ENCODE measurements at regions not wholly inside any gene's neighbourhood (a gene's known extent, or its start where the extent isn't known, plus 50 kb on each side); places are given as distances from the start of the nearest gene placed in this dataset.
"Not testable (repeated sequence)": the region's sequence is repeated elsewhere in the genome, so short reads cannot be mapped to it uniquely, and the experiment has no call there.

DNA sequence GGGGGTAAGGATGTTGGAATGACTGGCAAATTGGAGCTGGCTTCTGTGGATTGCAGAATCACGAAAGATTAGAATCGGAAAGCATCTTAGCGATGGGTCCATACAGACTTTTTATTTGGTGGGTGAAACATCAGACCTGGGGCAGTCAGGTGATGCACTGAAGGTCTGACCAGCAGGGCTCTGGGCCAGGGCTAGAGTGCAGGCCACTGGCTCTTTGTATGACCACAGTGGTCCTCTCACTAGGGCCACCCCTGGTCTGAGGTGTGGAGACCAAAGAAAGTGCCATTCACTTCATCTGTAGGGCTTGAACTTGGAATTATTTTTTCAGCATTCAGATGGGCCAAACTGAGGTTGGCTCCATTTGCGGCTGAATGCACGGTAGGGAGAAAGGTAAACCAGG, 306.4 kb downstream of the RPS6KC1 start:
- no peak for DNase-seq (ENCODE audit: low read depth)
- TF ChIP-seq, protein P1, sequence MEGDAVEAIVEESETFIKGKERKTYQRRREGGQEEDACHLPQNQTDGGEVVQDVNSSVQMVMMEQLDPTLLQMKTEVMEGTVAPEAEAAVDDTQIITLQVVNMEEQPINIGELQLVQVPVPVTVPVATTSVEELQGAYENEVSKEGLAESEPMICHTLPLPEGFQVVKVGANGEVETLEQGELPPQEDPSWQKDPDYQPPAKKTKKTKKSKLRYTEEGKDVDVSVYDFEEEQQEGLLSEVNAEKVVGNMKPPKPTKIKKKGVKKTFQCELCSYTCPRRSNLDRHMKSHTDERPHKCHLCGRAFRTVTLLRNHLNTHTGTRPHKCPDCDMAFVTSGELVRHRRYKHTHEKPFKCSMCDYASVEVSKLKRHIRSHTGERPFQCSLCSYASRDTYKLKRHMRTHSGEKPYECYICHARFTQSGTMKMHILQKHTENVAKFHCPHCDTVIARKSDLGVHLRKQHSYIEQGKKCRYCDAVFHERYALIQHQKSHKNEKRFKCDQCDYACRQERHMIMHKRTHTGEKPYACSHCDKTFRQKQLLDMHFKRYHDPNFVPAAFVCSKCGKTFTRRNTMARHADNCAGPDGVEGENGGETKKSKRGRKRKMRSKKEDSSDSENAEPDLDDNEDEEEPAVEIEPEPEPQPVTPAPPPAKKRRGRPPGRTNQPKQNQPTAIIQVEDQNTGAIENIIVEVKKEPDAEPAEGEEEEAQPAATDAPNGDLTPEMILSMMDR (conservative IDR thresholded peaks at IDR 0.05; ENCODE audit: low read length), result no peak
- H3K4me3 ChIP-seq (ENCODE audit: low read length), result no peak overlapping the region

DNA sequence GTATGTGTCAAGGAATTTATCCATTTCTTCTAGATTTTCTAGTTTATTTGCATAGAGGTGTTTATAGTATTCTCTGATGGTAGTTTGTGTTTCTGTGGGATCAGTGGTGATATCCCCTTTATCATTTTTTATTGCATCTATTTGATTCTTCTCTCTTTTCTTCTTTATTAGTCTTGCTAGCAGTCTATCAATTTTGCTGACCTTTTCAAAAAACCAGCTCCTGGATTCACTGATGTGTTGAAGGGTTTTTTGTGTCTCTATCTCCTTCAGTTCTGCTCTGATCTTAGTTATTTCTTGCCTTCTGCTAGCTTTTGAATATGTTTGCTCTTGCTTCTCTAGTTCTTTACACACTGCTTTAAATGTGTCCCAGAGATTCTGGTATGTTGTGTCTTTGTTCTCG, 307.3 kb downstream of the RPS6KC1 start:
- not testable (repeated sequence) for H3K4me3 ChIP-seq (ENCODE audit: low read length); DNase-seq (ENCODE audit: low read depth)

DNA sequence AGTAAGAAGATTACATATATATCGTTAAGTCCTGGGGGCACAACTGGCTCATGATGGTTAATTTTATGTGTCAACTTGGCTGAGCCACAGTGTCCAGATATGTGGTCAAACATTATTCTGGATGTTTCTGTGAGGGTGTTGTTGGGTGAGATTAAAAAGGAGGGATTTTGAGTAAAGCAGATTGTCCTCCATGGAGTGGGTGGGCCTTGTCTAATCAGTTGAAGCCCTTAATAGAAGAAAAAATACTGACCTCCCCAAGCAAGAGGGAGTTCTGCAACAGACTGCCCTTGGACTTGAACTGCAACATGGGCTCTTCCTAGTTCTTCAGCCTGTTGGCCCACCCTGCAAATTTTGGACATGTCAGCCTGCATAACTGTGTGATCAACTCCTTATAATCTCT, 311.6 kb downstream of the RPS6KC1 start:
- no peak for DNase-seq (ENCODE audit: low read depth)
- TF ChIP-seq, protein P1 (conservative IDR thresholded peaks at IDR 0.05; ENCODE audit: low read length), result no peak
- H3K4me3 ChIP-seq (ENCODE audit: low read length), result no peak overlapping the region

- TF ChIP-seq, protein P1 (conservative IDR thresholded peaks at IDR 0.05; ENCODE audit: low read length), result no peak
- DNase-seq (ENCODE audit: low read depth), result no peak
- H3K4me3 ChIP-seq (ENCODE audit: low read length), result no peak overlapping the region
Observed at GRCh38 chr1:213366141-213366831, 315.2 kb downstream of the RPS6KC1 start.

GRCh38 chr1:213369465-213369864, 318.4 kb downstream of the RPS6KC1 start:
- no peak for DNase-seq (ENCODE audit: low read depth)
- no peak overlapping the region for H3K4me3 ChIP-seq (ENCODE audit: low read length)
- TF ChIP-seq, protein P1 (conservative IDR thresholded peaks at IDR 0.05; ENCODE audit: low read length), result no peak

DNA sequence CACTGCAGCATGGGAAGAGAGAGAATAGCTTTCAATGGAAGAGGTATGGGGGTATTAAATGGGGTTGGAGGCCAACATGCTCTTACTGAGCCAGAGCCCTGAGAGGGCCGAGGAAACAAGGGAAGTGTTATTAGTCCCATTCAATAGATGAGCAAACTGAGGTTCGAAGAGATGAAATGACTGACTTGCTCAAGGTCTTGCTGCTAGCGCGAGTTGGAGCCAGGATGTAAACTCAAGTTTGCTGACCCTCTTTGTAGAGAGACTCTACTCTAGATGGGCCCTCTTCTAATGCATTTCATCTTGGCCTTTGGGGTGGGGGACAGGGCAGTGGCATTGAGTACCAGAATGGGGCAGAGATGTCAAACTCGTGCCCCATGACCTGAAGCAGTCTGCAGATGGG, 319.5 kb downstream of the RPS6KC1 start:
- no peak overlapping the region for H3K4me3 ChIP-seq (ENCODE audit: low read length)
- TF ChIP-seq, protein P1 (conservative IDR thresholded peaks at IDR 0.05; ENCODE audit: low read length), result no peak
- no peak for DNase-seq (ENCODE audit: low read depth)

- no peak for DNase-seq (ENCODE audit: low read depth)
- TF ChIP-seq, protein P1 (conservative IDR thresholded peaks at IDR 0.05; ENCODE audit: low read length), result no peak
- no peak overlapping the region for H3K4me3 ChIP-seq (ENCODE audit: low read length)
Observed at GRCh38 chr1:213371525-213371846, 320.4 kb downstream of the RPS6KC1 start.
